MM.1S (cell line): ENCODE measurements at regions not wholly inside any gene's neighbourhood (a gene's known extent, or its start where the extent isn't known, plus 50 kb on each side); places are given as distances from the start of the nearest gene placed in this dataset.

Source experiments
- CTCF ChIP-seq: fragments of 300-600 bp; sonication (generic); IDR thresholded peaks from 2 replicates; pipeline ENCODE4 v1.5.1; 2016; ENCODE audit warnings: antibody characterized with exemption, low read length, mixed read lengths
- EZH2 ChIP-seq: fragments of 300-600 bp; sonication (generic); optimal IDR thresholded peaks from 2 replicates; pipeline ENCODE3; 2017; ENCODE audit warnings: low read depth, mild to moderate bottlenecking, antibody characterized with exemption, low read length, mixed read lengths

GRCh38 chr10:61232780-61233179 lies 220.4 kb downstream of the TMEM26 start:
- no peak for TF ChIP-seq CTCF
- TF ChIP-seq EZH2: no peak
